Upper lobe of right lung (tissue), 1 donor: ENCODE measurements at regions not wholly inside any gene's neighbourhood (a gene's known extent, or its start where the extent isn't known, plus 50 kb on each side); places are given as distances from the start of the nearest gene placed in this dataset.

ENCODE experiments used
- ATAC-seq: fragments of 200-7000 bp; cut with Tn5 transposase; one replicate; pipeline ENCODE4 v1.9.1; 2020; ENCODE audit warnings: mild to moderate bottlenecking, moderate library complexity
- DNase-seq: peaks from one replicate; pipeline ENCODE4 v3.0.0-alpha.2; 2020
- H3K27ac ChIP-seq: fragments of 200-600 bp; one replicate; pipeline ENCODE4 v1.8.0; 2022
- H3K27me3 ChIP-seq: fragments of 200-600 bp; one replicate; pipeline ENCODE4 v1.8.0; 2022; ENCODE audit warnings: mild to moderate bottlenecking
- H3K36me3 ChIP-seq: fragments of 200-600 bp; one replicate; pipeline ENCODE4 v1.8.0; 2022
- H3K4me1 ChIP-seq: fragments of 200-600 bp; one replicate; pipeline ENCODE4 v1.8.0; 2022
- H3K4me3 ChIP-seq: fragments of 200-600 bp; one replicate; pipeline ENCODE4 v1.8.0; 2022; ENCODE audit warnings: mild to moderate bottlenecking
- H3K9me3 ChIP-seq: fragments of 200-600 bp; one replicate; pipeline ENCODE4 v1.8.0; 2022
- intact Hi-C: fragments of 100-400 bp; cut with DNase I; formaldehyde crosslinking; loops from one replicate; pipeline ENCODE4 v1.11.0; 2022
- TF ChIP-seq, protein P1 (sequence below): fragments of 200-600 bp; IDR thresholded peaks from one replicate; pipeline ENCODE4 v1.8.0; 2022; ENCODE audit warnings: antibody characterized with exemption
- donor health status: DM: no; HTN: yes; CAD: no; lungs with severe emphysema.

DNA sequence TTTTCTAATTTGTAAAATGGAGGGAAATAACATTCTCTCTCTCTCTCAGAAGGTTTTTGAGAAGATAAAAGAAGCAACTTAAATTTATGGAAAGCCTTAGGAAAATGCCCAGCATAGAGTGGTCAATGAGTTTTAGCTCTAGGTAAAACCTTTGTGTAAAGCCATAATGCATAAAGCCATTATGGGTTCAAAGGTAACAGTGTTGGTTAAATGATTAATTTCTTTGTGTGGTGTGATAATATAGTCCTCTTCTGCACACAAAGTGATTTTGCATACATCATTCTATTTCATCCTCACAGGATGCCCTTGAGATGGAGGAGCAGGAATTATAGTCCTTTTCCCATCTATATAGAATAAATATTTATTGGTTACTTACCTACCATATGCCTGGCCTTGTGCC lies 602.9 kb downstream of the CSNK1G3 start:
- ATAC-seq (no peak), DNase-seq (no peak)
- no peak overlapping the region for H3K27ac ChIP-seq
- no peaks in the 10 kb centered on the region for H3K4me1 ChIP-seq
- no peaks in the 10 kb centered on the region for H3K9me3 ChIP-seq
- no peak overlapping the region for H3K4me3 ChIP-seq
- H3K36me3 ChIP-seq: no peaks in the 10 kb centered on the region
- TF ChIP-seq, protein P1, sequence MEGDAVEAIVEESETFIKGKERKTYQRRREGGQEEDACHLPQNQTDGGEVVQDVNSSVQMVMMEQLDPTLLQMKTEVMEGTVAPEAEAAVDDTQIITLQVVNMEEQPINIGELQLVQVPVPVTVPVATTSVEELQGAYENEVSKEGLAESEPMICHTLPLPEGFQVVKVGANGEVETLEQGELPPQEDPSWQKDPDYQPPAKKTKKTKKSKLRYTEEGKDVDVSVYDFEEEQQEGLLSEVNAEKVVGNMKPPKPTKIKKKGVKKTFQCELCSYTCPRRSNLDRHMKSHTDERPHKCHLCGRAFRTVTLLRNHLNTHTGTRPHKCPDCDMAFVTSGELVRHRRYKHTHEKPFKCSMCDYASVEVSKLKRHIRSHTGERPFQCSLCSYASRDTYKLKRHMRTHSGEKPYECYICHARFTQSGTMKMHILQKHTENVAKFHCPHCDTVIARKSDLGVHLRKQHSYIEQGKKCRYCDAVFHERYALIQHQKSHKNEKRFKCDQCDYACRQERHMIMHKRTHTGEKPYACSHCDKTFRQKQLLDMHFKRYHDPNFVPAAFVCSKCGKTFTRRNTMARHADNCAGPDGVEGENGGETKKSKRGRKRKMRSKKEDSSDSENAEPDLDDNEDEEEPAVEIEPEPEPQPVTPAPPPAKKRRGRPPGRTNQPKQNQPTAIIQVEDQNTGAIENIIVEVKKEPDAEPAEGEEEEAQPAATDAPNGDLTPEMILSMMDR: no peak
- no peaks in the 10 kb centered on the region for H3K27me3 ChIP-seq
- intact Hi-C loops: no loop called here

DNA sequence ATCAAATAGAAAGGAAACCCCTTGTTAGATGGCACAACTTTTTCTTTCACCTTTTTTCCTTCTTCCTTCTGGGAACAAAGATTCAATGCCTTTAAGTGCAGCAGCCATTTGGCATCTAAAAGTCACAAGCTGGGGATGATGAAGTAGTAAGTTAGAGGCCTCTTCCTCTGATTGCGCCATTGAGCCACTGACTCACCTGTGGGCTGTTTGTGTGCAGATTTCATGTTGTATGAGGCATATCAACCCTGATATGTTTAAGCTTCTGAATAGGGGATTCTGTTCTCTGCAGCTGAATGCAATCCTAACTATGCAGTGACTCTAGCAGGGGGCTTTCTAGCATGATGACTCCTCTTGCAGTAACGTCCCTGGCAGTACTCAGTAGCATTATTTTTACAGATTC lies 599.9 kb downstream of the CSNK1G3 start:
- intact Hi-C loops: no loop called here
- no peaks in the 10 kb centered on the region for H3K4me1 ChIP-seq
- no peak for DNase-seq
- no peaks in the 10 kb centered on the region for H3K36me3 ChIP-seq
- no peaks in the 10 kb centered on the region for H3K9me3 ChIP-seq
- TF ChIP-seq, protein P1: no peak
- no peak for ATAC-seq
- H3K27ac ChIP-seq: no peak overlapping the region
- H3K27me3 ChIP-seq: no peaks in the 10 kb centered on the region
- no peak overlapping the region for H3K4me3 ChIP-seq

DNA sequence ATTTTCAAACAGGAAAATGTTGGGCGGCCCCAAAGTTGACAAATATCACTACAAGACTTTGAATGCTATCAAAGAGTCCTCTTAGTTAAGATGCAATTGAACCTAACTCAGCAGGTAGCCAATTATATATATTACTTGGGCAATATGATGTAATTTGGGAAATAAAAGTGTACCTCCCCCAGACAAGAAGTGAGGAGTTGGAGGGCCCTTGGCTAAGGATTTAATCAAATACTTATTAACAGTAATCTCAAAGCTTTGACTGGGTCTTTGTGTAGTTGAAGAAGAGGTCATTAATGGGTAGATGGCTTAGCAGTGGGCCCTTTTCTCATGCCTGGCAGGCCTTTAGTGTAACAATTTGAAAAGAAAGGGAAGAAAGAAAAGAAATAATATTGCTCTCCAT lies 599.0 kb downstream of the CSNK1G3 start:
- no peaks in the 10 kb centered on the region for H3K9me3 ChIP-seq
- DNase-seq (no peak), ATAC-seq (no peak)
- no peaks in the 10 kb centered on the region for H3K27me3 ChIP-seq
- no peak overlapping the region for H3K4me3 ChIP-seq
- intact Hi-C loops: no loop called here
- TF ChIP-seq, protein P1: no peak
- H3K4me1 ChIP-seq: no peaks in the 10 kb centered on the region
- H3K27ac ChIP-seq: no peak overlapping the region
- no peaks in the 10 kb centered on the region for H3K36me3 ChIP-seq

DNA sequence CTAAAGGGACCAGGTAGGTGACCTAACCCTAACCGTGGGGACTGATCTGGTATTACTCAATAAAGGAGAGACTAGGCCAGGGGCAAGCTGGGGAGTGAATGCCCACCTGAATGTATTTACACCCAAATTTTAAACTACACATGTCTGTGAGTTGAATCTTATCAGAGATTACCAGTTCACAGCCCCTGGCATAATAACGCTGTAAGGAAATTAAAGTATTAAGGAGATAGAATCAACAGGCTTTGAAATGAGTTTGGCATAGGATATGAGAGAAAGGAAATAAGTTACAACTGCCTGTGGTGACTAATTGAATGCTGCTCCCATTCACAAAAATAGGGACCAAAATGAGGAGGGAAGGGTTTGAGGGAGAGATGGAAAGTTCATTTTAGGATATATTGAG lies 593.3 kb downstream of the CSNK1G3 start:
- Histone ChIP-seq H3K4me3 (no peak overlapping the region), H3K27ac (no peak overlapping the region), H3K36me3 (no peaks in the 10 kb centered on the region), H3K27me3 (no peaks in the 10 kb centered on the region), H3K4me1 (no peaks in the 10 kb centered on the region), H3K9me3 (no peaks in the 10 kb centered on the region)
- DNase-seq (no peak), ATAC-seq (no peak)
- intact Hi-C loops: no loop called here
- TF ChIP-seq, protein P1: no peak

DNA sequence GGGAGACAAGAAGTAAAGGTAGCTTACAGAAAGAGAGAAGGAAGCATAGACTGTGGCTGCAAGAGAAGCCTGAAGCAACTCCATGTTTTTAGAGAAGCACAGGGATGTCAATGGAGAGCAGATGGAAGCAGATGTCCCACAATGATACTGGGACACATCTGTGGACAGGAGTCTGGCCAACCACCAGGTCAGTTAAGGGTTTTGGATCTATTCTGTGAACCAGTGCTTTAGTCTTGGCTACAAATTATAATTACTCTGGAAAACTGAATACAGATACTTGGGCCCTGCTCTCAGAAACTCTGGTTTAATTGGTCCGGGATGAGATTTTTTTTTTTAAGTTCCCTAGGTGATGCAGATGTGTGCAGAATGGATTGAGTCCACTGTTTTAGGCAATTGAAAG lies 592.8 kb downstream of the CSNK1G3 start:
- no peaks in the 10 kb centered on the region for H3K36me3 ChIP-seq
- intact Hi-C loops: no loop called here
- DNase-seq: no peak
- no peaks in the 10 kb centered on the region for H3K9me3 ChIP-seq
- no peaks in the 10 kb centered on the region for H3K4me1 ChIP-seq
- no peak overlapping the region for H3K4me3 ChIP-seq
- no peaks in the 10 kb centered on the region for H3K27me3 ChIP-seq
- H3K27ac ChIP-seq: no peak overlapping the region
- no peak for ATAC-seq
- TF ChIP-seq, protein P1: no peak

DNA sequence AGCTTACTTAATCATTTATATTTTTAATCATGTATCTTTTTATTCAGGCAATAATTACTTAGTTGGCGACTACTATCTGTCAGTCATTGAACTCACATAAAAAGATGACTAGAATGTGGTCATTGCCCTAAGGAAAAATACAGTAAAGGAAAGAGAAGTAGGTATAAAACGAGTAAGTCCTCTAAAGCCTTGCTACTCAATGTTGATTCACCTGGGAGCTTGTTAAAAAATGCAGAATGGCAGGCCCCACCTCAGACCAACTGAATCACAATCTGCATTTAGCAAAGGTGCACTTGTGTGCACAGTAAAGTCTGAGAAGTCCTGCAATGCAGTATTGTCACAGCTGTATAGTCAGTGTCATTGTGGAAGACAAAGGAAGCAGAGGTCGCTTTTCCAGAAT lies 592.4 kb downstream of the CSNK1G3 start:
- Histone ChIP-seq H3K4me1 (no peaks in the 10 kb centered on the region), H3K27me3 (no peaks in the 10 kb centered on the region), H3K27ac (no peak overlapping the region), H3K9me3 (no peaks in the 10 kb centered on the region), H3K36me3 (no peaks in the 10 kb centered on the region), H3K4me3 (no peak overlapping the region)
- ATAC-seq (no peak), DNase-seq (no peak)
- intact Hi-C loops: no loop called here
- TF ChIP-seq, protein P1: no peak
